ENCODE measurements at regions not wholly inside any gene's neighbourhood (a gene's known extent, or its start where the extent isn't known, plus 50 kb on each side); places are given as distances from the start of the nearest gene placed in this dataset.
"Not testable (repeated sequence)": the region's sequence is repeated elsewhere in the genome, so short reads cannot be mapped to it uniquely, and the experiment has no call there.

- no peak for DNase-seq
These were observed 917.8 kb upstream of the C9orf72 start for GRCh38 chr9:28491121-28491520.

GRCh38 chr9:28498168-28498567, 924.9 kb upstream of the C9orf72 start:
- DNase-seq, result not testable (repeated sequence)

- DNase-seq, result no peak
These were observed 928.9 kb upstream of the C9orf72 start for GRCh38 chr9:28502189-28502588.

- DNase-seq, result no peak
These were observed 929.5 kb upstream of the C9orf72 start for GRCh38 chr9:28502741-28503140.

- no peak for DNase-seq
These were observed 930.3 kb upstream of the C9orf72 start for GRCh38 chr9:28503573-28503972.

- DNase-seq, result no peak
These were observed 945.2 kb upstream of the C9orf72 start for GRCh38 chr9:28518439-28518838.

GRCh38 chr9:28524309-28524708, 951.0 kb upstream of the C9orf72 start:
- DNase-seq, result not testable (repeated sequence)

- no peak for DNase-seq
These were observed 954.8 kb upstream of the C9orf72 start for GRCh38 chr9:28528049-28528448.

- DNase-seq, result no peak
These were observed 964.9 kb upstream of the C9orf72 start for GRCh38 chr9:28538132-28538531.

GRCh38 chr9:28539434-28540070, 966.3 kb upstream of the C9orf72 start:
- DNase-seq, result no peak

GRCh38 chr9:28542928-28543327, 969.6 kb upstream of the C9orf72 start:
- DNase-seq, result no peak

GRCh38 chr9:28547527-28547926, 974.2 kb upstream of the C9orf72 start:
- DNase-seq, result no peak

- DNase-seq, result peak; percentile 14
These were observed 990.1 kb upstream of the C9orf72 start for GRCh38 chr9:28563291-28563934.

GRCh38 chr9:28583832-28584231, 1010.6 kb upstream of the C9orf72 start:
- DNase-seq, result no peak

- DNase-seq, result no peak
These were observed 1011.3 kb upstream of the C9orf72 start for GRCh38 chr9:28584542-28584941.

GRCh38 chr9:28587052-28587451, 1013.8 kb upstream of the C9orf72 start:
- DNase-seq, result no peak

GRCh38 chr9:28598408-28598807, 1025.1 kb upstream of the C9orf72 start:
- DNase-seq, result peak; percentile 20

- DNase-seq, result no peak
These were observed 1026.9 kb upstream of the C9orf72 start for GRCh38 chr9:28600226-28600625.

GRCh38 chr9:28607843-28608242, 1034.6 kb upstream of the C9orf72 start:
- no peak for DNase-seq

- DNase-seq, result no peak
These were observed 1037.1 kb upstream of the C9orf72 start for GRCh38 chr9:28610339-28610738.

GRCh38 chr9:28616310-28616709, 1043.0 kb upstream of the C9orf72 start:
- no peak for DNase-seq

- no peak for DNase-seq
These were observed 1046.7 kb upstream of the C9orf72 start for GRCh38 chr9:28620011-28620410.

- DNase-seq, result no peak
These were observed 1047.4 kb upstream of the C9orf72 start for GRCh38 chr9:28620661-28621060.

GRCh38 chr9:28624771-28625170, 1051.5 kb upstream of the C9orf72 start:
- no peak for DNase-seq

Data from tongue (tissue), 1 donor.